ENCODE measurements at regions not wholly inside any gene's neighbourhood (a gene's known extent, or its start where the extent isn't known, plus 50 kb on each side); places are given as distances from the start of the nearest gene placed in this dataset.
"Not testable (repeated sequence)": the region's sequence is repeated elsewhere in the genome, so short reads cannot be mapped to it uniquely, and the experiment has no call there.

- in situ Hi-C loops (cut with MboI; ENCODE audit: low pct_unique_long_range_greater_than_20kb, low sequenced_read_pairs), result no loop called here
- DNase-seq, result peak; percentile 56
These were observed 162.5 kb upstream of the CNTNAP4 start for GRCh38 chr16:76114681-76115080.

GRCh38 chr16:76118344-76118743, 158.9 kb upstream of the CNTNAP4 start:
- DNase-seq, result no peak

GRCh38 chr16:76121636-76122035, 155.6 kb upstream of the CNTNAP4 start:
- in situ Hi-C loops (cut with MboI; ENCODE audit: low pct_unique_long_range_greater_than_20kb, low sequenced_read_pairs), result no loop called here
- no peak for DNase-seq

More at GRCh38 chr16:76118344-76118743, 158.9 kb upstream of the CNTNAP4 start:
- in situ Hi-C loops (cut with MboI; ENCODE audit: low pct_unique_long_range_greater_than_20kb, low sequenced_read_pairs), result no loop called here

- in situ Hi-C loops (cut with MboI; ENCODE audit: low pct_unique_long_range_greater_than_20kb, low sequenced_read_pairs), result no loop called here
- no peak for DNase-seq
These were observed 153.2 kb upstream of the CNTNAP4 start for GRCh38 chr16:76123966-76124365.

- DNase-seq, result no peak
- in situ Hi-C loops (cut with MboI; ENCODE audit: low pct_unique_long_range_greater_than_20kb, low sequenced_read_pairs), result no loop called here
These were observed 151.3 kb upstream of the CNTNAP4 start for GRCh38 chr16:76125871-76126270.

DNA sequence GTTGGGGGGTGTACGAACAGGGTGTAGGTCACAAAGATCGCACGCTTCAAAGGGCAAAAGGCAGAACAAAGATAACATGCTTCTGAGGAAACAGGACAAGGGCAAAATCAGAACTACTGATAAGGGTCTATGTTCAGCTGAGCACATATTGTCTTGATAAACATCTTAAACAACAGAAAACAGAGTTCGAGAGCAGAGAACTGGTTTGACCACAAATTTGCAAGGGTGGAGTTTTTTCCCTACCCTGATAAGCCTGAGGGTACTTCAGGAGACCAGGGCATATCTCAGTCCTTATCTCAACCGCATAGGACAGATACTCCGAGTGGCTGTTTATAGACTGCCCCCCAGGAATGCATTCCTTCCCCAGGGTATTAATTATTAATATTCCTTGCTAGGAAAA, 139.1 kb upstream of the CNTNAP4 start:
- DNase-seq; in situ Hi-C loops (cut with MboI; ENCODE audit: low pct_unique_long_range_greater_than_20kb, low sequenced_read_pairs): not testable (repeated sequence)

GRCh38 chr16:76157629-76158028, 119.6 kb upstream of the CNTNAP4 start:
- no peak for DNase-seq
- in situ Hi-C loops (cut with MboI; ENCODE audit: low pct_unique_long_range_greater_than_20kb, low sequenced_read_pairs), result no loop called here

GRCh38 chr16:76162046-76162445, 115.2 kb upstream of the CNTNAP4 start:
- in situ Hi-C loops (cut with MboI; ENCODE audit: low pct_unique_long_range_greater_than_20kb, low sequenced_read_pairs), result no loop called here
- DNase-seq, result no peak

DNA sequence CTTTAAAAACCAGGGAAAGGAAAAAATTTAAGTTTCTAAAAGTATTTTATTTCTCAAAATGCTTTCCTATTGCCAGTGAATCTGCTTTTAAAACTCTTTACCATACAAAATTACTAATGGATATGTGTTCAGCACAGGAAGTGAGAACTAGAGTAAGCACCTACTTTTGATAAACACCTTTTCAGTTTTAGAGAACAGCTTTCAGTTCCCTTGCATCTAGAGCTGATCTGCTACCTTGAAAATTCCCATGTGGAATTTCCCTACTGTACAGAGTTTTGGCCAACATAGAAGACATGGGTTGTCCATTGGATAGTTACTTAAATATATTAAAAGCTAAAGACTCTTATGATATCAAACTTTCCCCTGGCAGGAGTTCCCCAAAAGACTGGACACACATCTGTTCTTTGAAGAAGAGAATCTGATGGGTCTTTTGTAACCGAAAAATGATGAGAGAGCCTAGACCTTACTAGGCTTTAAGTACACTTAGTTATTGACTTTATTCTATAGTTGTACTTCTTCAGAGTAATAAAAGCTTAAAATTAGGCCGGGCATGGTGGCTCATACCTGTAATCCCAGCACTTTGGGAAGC, 112.1 kb upstream of the CNTNAP4 start:
- in situ Hi-C loops (cut with MboI; ENCODE audit: low pct_unique_long_range_greater_than_20kb, low sequenced_read_pairs), result no loop called here

DNA sequence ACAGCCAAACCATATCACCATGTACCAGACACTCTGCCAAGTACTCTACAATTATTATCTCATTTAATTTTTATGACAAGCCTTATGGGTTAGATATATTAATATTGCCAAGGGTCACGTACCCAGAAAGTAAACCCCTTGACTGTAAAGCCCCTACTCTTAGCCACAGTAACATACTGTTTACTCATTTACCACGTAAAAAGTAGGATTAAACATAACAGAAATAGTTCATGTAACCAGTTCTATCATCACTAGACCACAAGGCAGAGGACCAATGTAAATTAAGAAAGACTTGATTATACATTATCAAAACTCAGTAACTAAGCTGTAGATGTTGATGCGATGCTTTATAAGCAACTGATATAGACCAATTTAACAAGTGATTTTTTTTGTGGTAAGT, 101.5 kb upstream of the CNTNAP4 start:
- in situ Hi-C loops (cut with MboI; ENCODE audit: low pct_unique_long_range_greater_than_20kb, low sequenced_read_pairs), result no loop called here
- no peak for DNase-seq

More for the DNA sequence above, 112.1 kb upstream of the CNTNAP4 start:
- no peak for DNase-seq

DNA sequence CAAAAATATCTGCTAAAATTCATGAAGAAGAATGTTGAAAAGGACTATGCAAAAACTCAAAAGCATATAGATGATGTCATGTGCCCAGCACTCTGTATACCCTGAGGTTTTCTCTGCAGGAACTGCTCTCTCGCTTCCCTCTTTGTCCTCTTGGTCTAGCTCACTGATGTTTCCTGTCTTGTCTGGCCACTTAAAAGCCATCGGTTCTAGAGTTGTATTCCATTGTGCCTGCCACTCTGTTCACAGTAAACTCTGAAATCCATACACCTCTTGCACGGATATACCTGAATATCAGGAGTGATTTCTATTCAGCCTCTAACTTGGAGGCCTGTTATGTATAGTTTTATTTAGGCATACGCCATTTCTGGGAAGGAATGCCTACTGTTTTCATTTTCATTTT, 101.0 kb upstream of the CNTNAP4 start:
- DNase-seq, result no peak
- in situ Hi-C loops (cut with MboI; ENCODE audit: low pct_unique_long_range_greater_than_20kb, low sequenced_read_pairs), result no loop called here

- in situ Hi-C loops (cut with MboI; ENCODE audit: low pct_unique_long_range_greater_than_20kb, low sequenced_read_pairs), result no loop called here
- DNase-seq, result no peak
These were observed 100.6 kb upstream of the CNTNAP4 start for GRCh38 chr16:76176616-76177015.

DNA sequence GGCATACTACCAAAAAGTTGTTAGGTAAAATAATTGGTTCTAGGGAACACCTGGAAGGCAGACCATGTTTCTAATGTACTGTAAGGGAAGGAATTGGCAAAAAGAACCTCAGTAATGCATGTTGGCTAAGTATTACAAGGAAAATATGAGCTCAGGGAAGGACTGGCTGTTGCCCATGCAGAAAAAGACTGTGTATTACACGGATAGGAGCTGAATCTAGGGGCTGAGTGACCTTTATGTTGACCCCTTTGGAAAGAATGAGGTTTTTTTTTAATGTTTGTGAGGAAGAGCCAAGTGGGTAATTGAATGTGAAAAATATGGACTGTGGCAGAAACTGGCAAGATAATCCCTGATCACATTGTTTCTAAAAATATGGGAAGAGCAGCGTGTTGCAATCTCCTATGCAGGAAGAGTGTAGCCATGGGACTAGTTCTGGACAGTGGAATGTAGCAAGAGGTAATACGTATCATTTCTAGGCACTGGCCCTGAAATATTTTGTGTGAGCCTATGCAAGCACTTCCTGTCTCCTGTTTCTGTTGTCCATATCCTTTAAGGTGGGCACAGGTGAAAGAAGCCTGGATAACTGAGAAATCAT, 95.1 kb upstream of the CNTNAP4 start:
- DNase-seq, result no peak
- in situ Hi-C loops (cut with MboI; ENCODE audit: low pct_unique_long_range_greater_than_20kb, low sequenced_read_pairs), result no loop called here

GRCh38 chr16:76183647-76184046, 93.6 kb upstream of the CNTNAP4 start:
- in situ Hi-C loops (cut with MboI; ENCODE audit: low pct_unique_long_range_greater_than_20kb, low sequenced_read_pairs), result no loop called here
- DNase-seq, result no peak

- in situ Hi-C loops (cut with MboI; ENCODE audit: low pct_unique_long_range_greater_than_20kb, low sequenced_read_pairs), result no loop called here
- no peak for DNase-seq
These were observed 87.1 kb upstream of the CNTNAP4 start for GRCh38 chr16:76190057-76190456.

GRCh38 chr16:76190480-76190879, 86.7 kb upstream of the CNTNAP4 start:
- DNase-seq, result no peak
- in situ Hi-C loops (cut with MboI; ENCODE audit: low pct_unique_long_range_greater_than_20kb, low sequenced_read_pairs), result no loop called here

DNA sequence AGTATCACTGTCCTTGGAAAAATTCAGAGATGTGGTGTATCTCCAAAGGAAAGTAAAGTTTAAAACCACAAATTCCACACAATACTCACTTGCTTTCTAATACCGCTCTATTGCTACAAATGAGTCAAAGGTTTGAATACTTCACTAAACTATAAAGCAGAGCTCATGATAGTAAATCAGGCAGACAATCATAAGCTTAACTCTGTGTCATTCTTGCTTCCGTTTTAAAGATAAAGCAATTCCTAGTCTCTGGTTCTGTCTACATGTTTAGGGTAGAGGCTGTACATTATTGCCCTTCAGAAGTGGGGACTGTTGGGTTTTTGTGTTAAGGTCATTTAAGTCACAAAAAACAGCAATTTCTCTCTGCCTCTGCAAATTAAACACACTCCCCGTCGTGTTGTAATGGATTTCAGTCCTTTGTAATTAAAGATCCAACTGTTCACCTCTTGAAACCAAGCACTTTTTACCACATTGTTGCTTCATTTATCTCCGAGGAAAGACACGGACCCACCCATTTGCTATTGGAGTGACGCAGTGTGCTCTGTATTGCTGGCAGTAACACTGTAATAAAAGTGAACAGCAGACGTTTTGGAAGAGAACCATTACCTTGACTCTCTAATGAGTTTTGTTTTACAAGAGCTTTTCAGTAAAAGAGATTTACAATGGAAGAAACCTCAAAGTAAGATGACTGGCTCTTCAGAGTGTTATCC, 83.1 kb upstream of the CNTNAP4 start:
- DNase-seq, result no peak
- in situ Hi-C loops (cut with MboI; ENCODE audit: low pct_unique_long_range_greater_than_20kb, low sequenced_read_pairs), result no loop called here

DNA sequence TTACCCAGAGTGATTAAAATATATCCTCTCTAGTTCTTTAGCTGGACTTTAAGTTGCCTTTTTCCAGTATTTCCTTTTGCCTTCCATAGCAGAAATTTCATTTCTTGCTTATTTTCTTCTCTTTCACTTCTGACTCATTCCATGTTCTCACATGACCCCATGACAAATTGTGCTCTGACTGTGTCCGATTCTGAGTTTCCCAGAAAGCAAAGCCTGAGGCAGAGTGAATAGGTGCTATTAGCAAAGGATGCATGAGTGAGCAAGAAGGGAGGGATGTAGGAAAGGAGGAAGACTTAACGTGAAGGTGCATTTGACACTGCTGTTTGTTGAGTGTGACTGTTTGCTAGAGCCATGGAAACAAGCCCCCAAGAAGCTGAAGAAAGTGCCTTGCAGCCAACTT, 82.6 kb upstream of the CNTNAP4 start:
- no peak for DNase-seq
- in situ Hi-C loops (cut with MboI; ENCODE audit: low pct_unique_long_range_greater_than_20kb, low sequenced_read_pairs), result no loop called here

DNA sequence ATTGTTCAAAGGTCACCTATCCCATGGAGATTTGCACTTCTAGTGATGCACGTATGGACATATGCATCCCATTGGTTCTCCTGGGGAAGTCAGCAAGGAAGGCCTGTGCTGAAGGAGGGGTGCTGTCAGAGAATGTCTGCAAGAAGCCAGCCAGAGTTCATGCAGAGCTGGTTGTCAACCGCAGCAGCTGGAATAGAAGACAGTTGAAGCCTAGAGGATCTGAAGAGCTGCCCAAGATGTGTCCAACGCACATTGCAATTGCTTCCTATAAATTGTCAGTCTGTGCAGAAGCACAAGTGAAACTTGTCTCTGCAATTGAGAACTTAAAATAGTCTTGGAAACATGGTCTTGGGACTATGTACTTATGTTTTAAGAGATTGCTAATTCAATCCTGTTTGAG, 82.1 kb upstream of the CNTNAP4 start:
- in situ Hi-C loops (cut with MboI; ENCODE audit: low pct_unique_long_range_greater_than_20kb, low sequenced_read_pairs), result no loop called here
- no peak for DNase-seq

DNA sequence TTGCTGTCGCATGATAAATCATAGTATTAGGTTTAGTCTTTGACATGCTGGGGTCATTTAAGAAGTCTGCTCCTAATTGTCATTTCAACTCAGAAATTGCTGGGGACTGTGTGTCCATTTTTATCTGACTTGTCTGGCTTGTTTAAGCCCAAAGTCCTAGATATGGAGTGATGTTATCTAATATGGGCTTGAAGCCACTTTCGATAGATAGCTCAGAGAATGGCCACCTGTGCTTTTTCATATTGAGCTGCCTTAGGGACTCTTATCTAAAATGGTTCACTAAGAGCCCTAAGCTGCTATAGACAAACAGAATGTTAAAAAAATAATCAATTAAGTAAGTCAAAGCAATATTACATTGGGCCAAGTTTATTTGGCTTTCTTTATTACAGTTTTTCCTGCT, 81.6 kb upstream of the CNTNAP4 start:
- DNase-seq, result no peak
- in situ Hi-C loops (cut with MboI; ENCODE audit: low pct_unique_long_range_greater_than_20kb, low sequenced_read_pairs), result no loop called here

GRCh38 chr16:76197900-76198299, 79.3 kb upstream of the CNTNAP4 start:
- no peak for DNase-seq
- in situ Hi-C loops (cut with MboI; ENCODE audit: low pct_unique_long_range_greater_than_20kb, low sequenced_read_pairs), result no loop called here

Measured in KBM-7 (cell line).